Nephron (organoid): ENCODE measurements at regions not wholly inside any gene's neighbourhood (a gene's known extent, or its start where the extent isn't known, plus 50 kb on each side); places are given as distances from the start of the nearest gene placed in this dataset.

ENCODE experiments used
- H3K27ac Mint-ChIP-seq, 3 experiments: 2 replicates each; pipeline ENCODE4 v1.8.0; 2020; ENCODE audit warnings: mixed read lengths in 3 of 3, mild to moderate bottlenecking in 2 of 3, moderate library complexity in 1 of 3
- H3K27me3 Mint-ChIP-seq: 2 replicates; pipeline ENCODE4 v1.8.0; 2021; ENCODE audit warnings: low read depth, mild to moderate bottlenecking, moderate library complexity, mixed read lengths
- H3K36me3 Mint-ChIP-seq: 2 replicates; pipeline ENCODE4 v1.8.0; 2020; ENCODE audit warnings: low read depth, mixed read lengths
- H3K4me1 Mint-ChIP-seq: 2 replicates; pipeline ENCODE4 v1.8.0; 2020; ENCODE audit warnings: mixed read lengths
- H3K4me3 Mint-ChIP-seq, 3 experiments: 2 replicates each; pipeline ENCODE4 v1.8.0; 2020; ENCODE audit warnings: mild to moderate bottlenecking in 3 of 3, mixed read lengths in 3 of 3, moderate library complexity in 2 of 3
- H3K9me3 Mint-ChIP-seq: 2 replicates; pipeline ENCODE4 v1.8.0; 2020; ENCODE audit warnings: mixed read lengths
- CTCF ChIP-seq, 3 experiments: fragments of 200-600 bp; sonication (generic); IDR thresholded peaks; one replicate each; pipeline ENCODE4 v1.5.0; 2021; ENCODE audit warnings: antibody characterized with exemption in 3 of 3; ENCODE audit not compliant: unreplicated experiment in 3 of 3

GRCh38 chr12:128133321-128134073 is 133.5 kb upstream of the TMEM132C start:
- peaks cover 5% of the 10 kb centered on the region for H3K4me1 Mint-ChIP-seq
- no peak for TF ChIP-seq CTCF (IDR thresholded peaks at IDR 0.05; ENCODE audit: unreplicated experiment in 3 of 3)
- H3K9me3 Mint-ChIP-seq = no peaks in the 10 kb centered on the region
- peaks cover 5% of the 10 kb centered on the region for H3K27me3 Mint-ChIP-seq
- no peak overlapping the region for H3K4me3 Mint-ChIP-seq
- H3K36me3 Mint-ChIP-seq = no peaks in the 10 kb centered on the region
- no peak overlapping the region for H3K27ac Mint-ChIP-seq

GRCh38 chr12:128137140-128137539 is 129.8 kb upstream of the TMEM132C start:
- H3K27me3 Mint-ChIP-seq = peaks cover 6% of the 10 kb centered on the region
- no peak overlapping the region for H3K4me3 Mint-ChIP-seq
- no peak for TF ChIP-seq CTCF (IDR thresholded peaks at IDR 0.05; ENCODE audit: unreplicated experiment in 3 of 3)
- H3K27ac Mint-ChIP-seq = no peak overlapping the region
- H3K36me3 Mint-ChIP-seq = no peaks in the 10 kb centered on the region
- no peaks in the 10 kb centered on the region for H3K9me3 Mint-ChIP-seq
- no peaks in the 10 kb centered on the region for H3K4me1 Mint-ChIP-seq

- H3K9me3 Mint-ChIP-seq = no peaks in the 10 kb centered on the region
- no peak overlapping the region for H3K4me3 Mint-ChIP-seq
- H3K4me1 Mint-ChIP-seq = no peaks in the 10 kb centered on the region
- TF ChIP-seq CTCF (IDR thresholded peaks at IDR 0.05; ENCODE audit: unreplicated experiment in 3 of 3) = no peak
- H3K36me3 Mint-ChIP-seq = no peaks in the 10 kb centered on the region
- no peak overlapping the region for H3K27ac Mint-ChIP-seq
- peaks cover 8% of the 10 kb centered on the region for H3K27me3 Mint-ChIP-seq
These were observed 128.8 kb upstream of the TMEM132C start for GRCh38 chr12:128138125-128138524.

- H3K36me3 Mint-ChIP-seq = no peaks in the 10 kb centered on the region
- no peaks in the 10 kb centered on the region for H3K4me1 Mint-ChIP-seq
- no peaks in the 10 kb centered on the region for H3K9me3 Mint-ChIP-seq
- no peak for TF ChIP-seq CTCF (IDR thresholded peaks at IDR 0.05; ENCODE audit: unreplicated experiment in 3 of 3)
- no peak overlapping the region for H3K4me3 Mint-ChIP-seq
- peaks cover 3% of the 10 kb centered on the region for H3K27me3 Mint-ChIP-seq
- no peak overlapping the region for H3K27ac Mint-ChIP-seq
These were observed 126.4 kb upstream of the TMEM132C start for GRCh38 chr12:128140551-128140950.

GRCh38 chr12:128150961-128151360 is 116.0 kb upstream of the TMEM132C start:
- peaks cover 3% of the 10 kb centered on the region for H3K27me3 Mint-ChIP-seq
- TF ChIP-seq CTCF (IDR thresholded peaks at IDR 0.05; ENCODE audit: unreplicated experiment in 3 of 3) = no peak
- no peak overlapping the region for H3K27ac Mint-ChIP-seq
- H3K36me3 Mint-ChIP-seq = no peaks in the 10 kb centered on the region
- peaks cover 2% of the 10 kb centered on the region for H3K9me3 Mint-ChIP-seq
- no peaks in the 10 kb centered on the region for H3K4me1 Mint-ChIP-seq
- H3K4me3 Mint-ChIP-seq = no peak overlapping the region

- H3K9me3 Mint-ChIP-seq = peaks cover 2% of the 10 kb centered on the region
- H3K4me3 Mint-ChIP-seq = no peak overlapping the region
- no peak overlapping the region for H3K27ac Mint-ChIP-seq
- no peaks in the 10 kb centered on the region for H3K4me1 Mint-ChIP-seq
- no peaks in the 10 kb centered on the region for H3K36me3 Mint-ChIP-seq
- peaks cover 4% of the 10 kb centered on the region for H3K27me3 Mint-ChIP-seq
- no peak for TF ChIP-seq CTCF (IDR thresholded peaks at IDR 0.05; ENCODE audit: unreplicated experiment in 3 of 3)
These were observed 111.4 kb upstream of the TMEM132C start for GRCh38 chr12:128155571-128155970.
